ENCODE measurements at regions not wholly inside any gene's neighbourhood (a gene's known extent, or its start where the extent isn't known, plus 50 kb on each side); places are given as distances from the start of the nearest gene placed in this dataset.

DNA sequence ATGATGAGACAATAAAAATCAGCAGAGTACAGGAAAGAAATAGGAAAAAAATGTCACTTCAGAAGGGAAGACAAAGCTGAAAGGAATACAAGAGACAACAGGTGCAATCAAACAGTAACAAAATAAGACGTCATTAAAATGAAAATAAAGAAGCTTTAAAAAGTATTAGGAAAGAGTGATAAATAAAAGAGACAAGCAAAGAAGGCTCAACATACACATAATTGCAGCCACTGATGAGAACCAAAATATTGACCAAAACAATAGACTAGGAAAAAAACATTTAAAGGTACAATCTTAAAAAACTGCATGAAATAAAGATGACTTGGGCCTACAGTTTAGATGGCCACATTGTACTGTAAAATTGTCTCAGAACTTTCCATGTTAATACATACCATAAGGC, 160.5 kb upstream of the MINDY3 start:
- TF ChIP-seq EZH2 (IDR thresholded peaks at IDR 0.05; ENCODE audit: insufficient read depth, poor library complexity, severe bottlenecking) (no peak), EZH2phosphoT487 (IDR thresholded peaks at IDR 0.05; ENCODE audit: insufficient read depth, low read depth) (no peak)
